HEK293T (cell line): ENCODE measurements at regions not wholly inside any gene's neighbourhood (a gene's known extent, or its start where the extent isn't known, plus 50 kb on each side); places are given as distances from the start of the nearest gene placed in this dataset.

Source experiments
- ARNT ChIP-seq: fragments of 450-650 bp; IDR thresholded peaks from 2 replicates; pipeline ENCODE4 v1.6.1; 2017; ENCODE audit warnings: mild to moderate bottlenecking
- BHLHE40 ChIP-seq: fragments of 450-650 bp; IDR thresholded peaks from 2 replicates; pipeline ENCODE4 v1.6.1; 2016; ENCODE audit warnings: mild to moderate bottlenecking, moderate library complexity, borderline replicate concordance
- ELF4 ChIP-seq: fragments of 450-650 bp; IDR thresholded peaks from 2 replicates; pipeline ENCODE4 v1.6.1; 2017; ENCODE audit warnings: antibody characterized with exemption
- FOXA1 ChIP-seq: fragments of 450-650 bp; IDR thresholded peaks from 2 replicates; pipeline ENCODE4 v1.6.1; 2016; ENCODE audit warnings: mild to moderate bottlenecking
- FOXM1 ChIP-seq: fragments of 450-650 bp; IDR thresholded peaks from 2 replicates; pipeline ENCODE4 v1.6.1; 2017; ENCODE audit warnings: mild to moderate bottlenecking, borderline replicate concordance
- HDGF ChIP-seq: fragments of 450-650 bp; IDR thresholded peaks from 2 replicates; pipeline ENCODE4 v1.6.1; 2017; ENCODE audit warnings: antibody characterized with exemption, borderline replicate concordance
- L3MBTL2 ChIP-seq: fragments of 450-650 bp; conservative IDR thresholded peaks from 2 replicates; pipeline ENCODE4 v1.6.1; 2016; ENCODE audit warnings: mild to moderate bottlenecking
- SP1 ChIP-seq: fragments of 450-650 bp; IDR thresholded peaks from 2 replicates; pipeline ENCODE4 v1.6.1; 2017
- SUZ12 ChIP-seq: fragments of 450-650 bp; IDR thresholded peaks from 2 replicates; pipeline ENCODE4 v1.6.1; 2016; ENCODE audit warnings: mild to moderate bottlenecking
- TARDBP ChIP-seq: fragments of 450-650 bp; IDR thresholded peaks from 2 replicates; pipeline ENCODE4 v1.6.1; 2016

- TF ChIP-seq FOXA1 (no peak), HDGF (no peak), BHLHE40 (no peak), SP1 (no peak), ARNT (no peak), SUZ12 (no peak), TARDBP (no peak), FOXM1 (no peak), L3MBTL2 (no peak), ELF4 (no peak)
Observed at GRCh38 chr10:36033808-36034207, 391.7 kb upstream of the FZD8 start.
